HG03378 (cell line): ENCODE measurements at regions not wholly inside any gene's neighbourhood (a gene's known extent, or its start where the extent isn't known, plus 50 kb on each side); places are given as distances from the start of the nearest gene placed in this dataset.

Experiments used
- ATAC-seq: cut with Tn5 transposase; IDR thresholded peaks from one replicate; pipeline ENCODE4 v1.9.1; 2021; ENCODE audit warnings: mild to moderate bottlenecking, moderate library complexity; ENCODE audit not compliant: unreplicated experiment

- no peak for ATAC-seq
These were observed 221.1 kb upstream of the THBS1 start for GRCh38 chr15:39359771-39360170.

- ATAC-seq, result no peak
These were observed 220.4 kb upstream of the THBS1 start for GRCh38 chr15:39360452-39360851.

- no peak for ATAC-seq
These were observed 219.4 kb upstream of the THBS1 start for GRCh38 chr15:39361497-39361896.

- no peak for ATAC-seq
These were observed 217.9 kb upstream of the THBS1 start for GRCh38 chr15:39362821-39363561.

- ATAC-seq, result no peak
These were observed 216.9 kb upstream of the THBS1 start for GRCh38 chr15:39363761-39364586.

- no peak for ATAC-seq
These were observed 216.2 kb upstream of the THBS1 start for GRCh38 chr15:39364721-39365120.

- ATAC-seq, result no peak
These were observed 215.7 kb upstream of the THBS1 start for GRCh38 chr15:39365161-39365560.

- ATAC-seq, result no peak
These were observed 215.0 kb upstream of the THBS1 start for GRCh38 chr15:39365873-39366272.

GRCh38 chr15:39367596-39367995 is 213.3 kb upstream of the THBS1 start:
- ATAC-seq, result no peak

- no peak for ATAC-seq
These were observed 211.1 kb upstream of the THBS1 start for GRCh38 chr15:39369768-39370167.

- no peak for ATAC-seq
These were observed 204.4 kb upstream of the THBS1 start for GRCh38 chr15:39376371-39376909.

- peak; percentile 81 for ATAC-seq
These were observed 199.4 kb upstream of the THBS1 start for GRCh38 chr15:39381517-39381916.

- ATAC-seq, result no peak
These were observed 192.8 kb upstream of the THBS1 start for GRCh38 chr15:39388118-39388517.

GRCh38 chr15:39391230-39391629 is 189.6 kb upstream of the THBS1 start:
- no peak for ATAC-seq

- no peak for ATAC-seq
These were observed 188.3 kb upstream of the THBS1 start for GRCh38 chr15:39392469-39393047.

GRCh38 chr15:39393575-39394335 is 187.1 kb upstream of the THBS1 start:
- ATAC-seq, result no peak

- ATAC-seq, result no peak
These were observed 186.4 kb upstream of the THBS1 start for GRCh38 chr15:39394496-39394895.

GRCh38 chr15:39396979-39397615 is 183.8 kb upstream of the THBS1 start:
- ATAC-seq, result no peak

- no peak for ATAC-seq
These were observed 183.0 kb upstream of the THBS1 start for GRCh38 chr15:39397883-39398282.

GRCh38 chr15:39399600-39399999 is 181.3 kb upstream of the THBS1 start:
- ATAC-seq, result no peak
